ENCODE measurements at regions not wholly inside any gene's neighbourhood (a gene's known extent, or its start where the extent isn't known, plus 50 kb on each side); places are given as distances from the start of the nearest gene placed in this dataset.

DNA sequence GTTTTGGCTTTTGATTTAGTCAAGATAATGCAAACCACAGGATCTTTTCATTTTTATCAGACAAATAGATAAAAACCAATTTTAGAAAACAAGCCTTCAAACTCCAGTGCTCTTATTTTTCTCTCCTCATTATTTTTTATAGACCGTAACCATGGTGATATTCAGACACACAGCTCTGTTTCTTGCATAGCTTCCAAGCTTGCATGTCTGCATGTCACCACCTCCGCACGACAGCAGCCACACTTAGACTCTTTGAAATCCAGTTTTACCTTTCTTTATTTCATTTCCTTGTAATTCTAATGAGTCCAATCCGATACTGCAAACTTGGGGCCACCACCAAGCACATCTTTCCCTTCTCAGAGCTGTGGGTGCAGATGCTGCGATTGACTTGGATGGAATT, 94.3 kb upstream of the GPM6A start:
- TF ChIP-seq SPI1 (IDR thresholded peaks at IDR 0.05; ENCODE audit: borderline replicate concordance, low read depth) (no peak), POLR2AphosphoS5 (IDR thresholded peaks at IDR 0.05; ENCODE audit: low read depth) (no peak), CTCF (IDR thresholded peaks at IDR 0.05; ENCODE audit: insufficient read depth, low read length) (no peak), GABPA (IDR thresholded peaks at IDR 0.05; ENCODE audit: low read depth) (no peak)
- TF ChIP-seq, protein P1, sequence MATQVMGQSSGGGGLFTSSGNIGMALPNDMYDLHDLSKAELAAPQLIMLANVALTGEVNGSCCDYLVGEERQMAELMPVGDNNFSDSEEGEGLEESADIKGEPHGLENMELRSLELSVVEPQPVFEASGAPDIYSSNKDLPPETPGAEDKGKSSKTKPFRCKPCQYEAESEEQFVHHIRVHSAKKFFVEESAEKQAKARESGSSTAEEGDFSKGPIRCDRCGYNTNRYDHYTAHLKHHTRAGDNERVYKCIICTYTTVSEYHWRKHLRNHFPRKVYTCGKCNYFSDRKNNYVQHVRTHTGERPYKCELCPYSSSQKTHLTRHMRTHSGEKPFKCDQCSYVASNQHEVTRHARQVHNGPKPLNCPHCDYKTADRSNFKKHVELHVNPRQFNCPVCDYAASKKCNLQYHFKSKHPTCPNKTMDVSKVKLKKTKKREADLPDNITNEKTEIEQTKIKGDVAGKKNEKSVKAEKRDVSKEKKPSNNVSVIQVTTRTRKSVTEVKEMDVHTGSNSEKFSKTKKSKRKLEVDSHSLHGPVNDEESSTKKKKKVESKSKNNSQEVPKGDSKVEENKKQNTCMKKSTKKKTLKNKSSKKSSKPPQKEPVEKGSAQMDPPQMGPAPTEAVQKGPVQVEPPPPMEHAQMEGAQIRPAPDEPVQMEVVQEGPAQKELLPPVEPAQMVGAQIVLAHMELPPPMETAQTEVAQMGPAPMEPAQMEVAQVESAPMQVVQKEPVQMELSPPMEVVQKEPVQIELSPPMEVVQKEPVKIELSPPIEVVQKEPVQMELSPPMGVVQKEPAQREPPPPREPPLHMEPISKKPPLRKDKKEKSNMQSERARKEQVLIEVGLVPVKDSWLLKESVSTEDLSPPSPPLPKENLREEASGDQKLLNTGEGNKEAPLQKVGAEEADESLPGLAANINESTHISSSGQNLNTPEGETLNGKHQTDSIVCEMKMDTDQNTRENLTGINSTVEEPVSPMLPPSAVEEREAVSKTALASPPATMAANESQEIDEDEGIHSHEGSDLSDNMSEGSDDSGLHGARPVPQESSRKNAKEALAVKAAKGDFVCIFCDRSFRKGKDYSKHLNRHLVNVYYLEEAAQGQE (IDR thresholded peaks at IDR 0.05; ENCODE audit: insufficient replicate concordance, low read depth) = no peak
- H3K27ac ChIP-seq (replicated peaks) = no peak overlapping the region
- DNase-seq (ENCODE audit: low read depth in 1 of 2, low spot score in 1 of 2) = no peak
- no peaks in the 10 kb centered on the region for H3K27me3 ChIP-seq (ENCODE audit: insufficient read depth, poor library complexity, severe bottlenecking)
- no peak overlapping the region for H3K4me3 ChIP-seq (replicated peaks; ENCODE audit: insufficient read depth, low read length)

- no peak for DNase-seq (ENCODE audit: low read depth in 1 of 2, low spot score in 1 of 2)
- Histone ChIP-seq H3K27me3 (ENCODE audit: insufficient read depth, poor library complexity, severe bottlenecking) (no peaks in the 10 kb centered on the region), H3K4me3 (replicated peaks; ENCODE audit: insufficient read depth, low read length) (no peak overlapping the region), H3K27ac (replicated peaks) (no peak overlapping the region)
- TF ChIP-seq CTCF (IDR thresholded peaks at IDR 0.05; ENCODE audit: insufficient read depth, low read length) (no peak), SPI1 (IDR thresholded peaks at IDR 0.05; ENCODE audit: borderline replicate concordance, low read depth) (no peak), POLR2AphosphoS5 (IDR thresholded peaks at IDR 0.05; ENCODE audit: low read depth) (no peak), GABPA (IDR thresholded peaks at IDR 0.05; ENCODE audit: low read depth) (no peak)
- TF ChIP-seq, protein P1 (IDR thresholded peaks at IDR 0.05; ENCODE audit: insufficient replicate concordance, low read depth) = no peak
Observed at GRCh38 chr4:175910700-175911099, 98.6 kb upstream of the GPM6A start.

- no peak for DNase-seq (ENCODE audit: low read depth in 1 of 2, low spot score in 1 of 2)
- Histone ChIP-seq H3K27me3 (ENCODE audit: insufficient read depth, poor library complexity, severe bottlenecking) (peaks cover 2% of the 10 kb centered on the region), H3K27ac (replicated peaks) (no peak overlapping the region), H3K4me3 (replicated peaks; ENCODE audit: insufficient read depth, low read length) (no peak overlapping the region)
- TF ChIP-seq CTCF (IDR thresholded peaks at IDR 0.05; ENCODE audit: insufficient read depth, low read length) (no peak), POLR2AphosphoS5 (IDR thresholded peaks at IDR 0.05; ENCODE audit: low read depth) (no peak), GABPA (IDR thresholded peaks at IDR 0.05; ENCODE audit: low read depth) (no peak), SPI1 (IDR thresholded peaks at IDR 0.05; ENCODE audit: borderline replicate concordance, low read depth) (no peak)
- TF ChIP-seq, protein P1 (IDR thresholded peaks at IDR 0.05; ENCODE audit: insufficient replicate concordance, low read depth) = no peak
Observed at GRCh38 chr4:175916626-175917351, 104.7 kb upstream of the GPM6A start.

Data from HL-60 (cell line).